ENCODE measurements at regions not wholly inside any gene's neighbourhood (a gene's known extent, or its start where the extent isn't known, plus 50 kb on each side); places are given as distances from the start of the nearest gene placed in this dataset.

DNA sequence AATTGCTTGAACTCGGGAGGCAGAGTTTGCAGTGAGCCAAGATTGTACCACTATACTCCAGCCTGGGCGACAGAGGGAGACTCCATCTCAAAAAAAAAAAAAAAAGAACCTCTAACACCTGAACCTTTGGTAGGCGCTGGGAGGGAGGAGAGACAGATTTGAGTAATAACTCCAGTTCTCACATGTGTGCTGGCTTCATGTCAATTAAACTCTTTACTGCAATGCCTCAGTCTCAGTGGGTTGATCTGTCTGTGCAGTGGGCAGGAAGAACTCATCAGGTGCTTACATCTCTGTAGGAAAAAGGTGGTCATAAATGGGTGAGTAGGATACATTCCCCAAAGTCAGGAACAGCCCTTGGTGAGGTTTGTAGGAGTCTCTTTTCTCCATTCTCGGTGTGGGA, 85.1 kb upstream of the ABCC4 start:
- Histone ChIP-seq H3K4me3 (no peak overlapping the region), H3K27ac (no peak overlapping the region), H3K4me2 (no peak overlapping the region), H3K4me1 (peaks cover 9% of the 10 kb centered on the region), H3K9me3 (peaks cover 5% of the 10 kb centered on the region; the same call in 2 of the 3 replicates)
- ChIA-PET CTCF (no interaction called here), POLR2A (no interaction called here)
- FAIRE-seq: no peak
- TF ChIP-seq TP53 (CRISPR knock-in tag; IDR thresholded peaks at IDR 0.05) (no peak), RCOR1 (IDR thresholded peaks at IDR 0.05; ENCODE audit: low read depth, low read length) (no peak), HDAC2 (IDR thresholded peaks at IDR 0.05) (no peak), ZSCAN20 (CRISPR knock-in tag; IDR thresholded peaks at IDR 0.05) (no peak), GATA3 (IDR thresholded peaks at IDR 0.05; ENCODE audit: borderline replicate concordance) (no peak), ESRRA (IDR thresholded peaks at IDR 0.05; ENCODE audit: borderline replicate concordance, low read length) (no peak), BHLHE40 (IDR thresholded peaks at IDR 0.05; ENCODE audit: low read depth, low read length) (no peak), CEBPB (IDR thresholded peaks at IDR 0.05) (no peak), CBX2 (IDR thresholded peaks at IDR 0.05; ENCODE audit: borderline replicate concordance, low read depth) (no peak), NFE2L2 (conservative IDR thresholded peaks at IDR 0.05; ENCODE audit: low read length) (no peak)
- TF ChIP-seq, protein P1, sequence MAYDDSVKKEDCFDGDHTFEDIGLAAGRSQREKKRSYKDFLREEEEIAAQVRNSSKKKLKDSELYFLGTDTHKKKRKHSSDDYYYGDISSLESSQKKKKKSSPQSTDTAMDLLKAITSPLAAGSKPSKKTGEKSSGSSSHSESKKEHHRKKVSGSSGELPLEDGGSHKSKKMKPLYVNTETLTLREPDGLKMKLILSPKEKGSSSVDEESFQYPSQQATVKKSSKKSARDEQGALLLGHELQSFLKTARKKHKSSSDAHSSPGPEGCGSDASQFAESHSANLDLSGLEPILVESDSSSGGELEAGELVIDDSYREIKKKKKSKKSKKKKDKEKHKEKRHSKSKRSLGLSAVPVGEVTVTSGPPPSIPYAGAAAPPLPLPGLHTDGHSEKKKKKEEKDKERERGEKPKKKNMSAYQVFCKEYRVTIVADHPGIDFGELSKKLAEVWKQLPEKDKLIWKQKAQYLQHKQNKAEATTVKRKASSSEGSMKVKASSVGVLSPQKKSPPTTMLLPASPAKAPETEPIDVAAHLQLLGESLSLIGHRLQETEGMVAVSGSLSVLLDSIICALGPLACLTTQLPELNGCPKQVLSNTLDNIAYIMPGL (CRISPR knock-in tag; IDR thresholded peaks at IDR 0.05; ENCODE audit: borderline replicate concordance): no peak
- TF ChIP-seq, protein P2, sequence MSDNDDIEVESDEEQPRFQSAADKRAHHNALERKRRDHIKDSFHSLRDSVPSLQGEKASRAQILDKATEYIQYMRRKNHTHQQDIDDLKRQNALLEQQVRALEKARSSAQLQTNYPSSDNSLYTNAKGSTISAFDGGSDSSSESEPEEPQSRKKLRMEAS (IDR thresholded peaks at IDR 0.05): no peak
- TF ChIP-seq, protein P3, sequence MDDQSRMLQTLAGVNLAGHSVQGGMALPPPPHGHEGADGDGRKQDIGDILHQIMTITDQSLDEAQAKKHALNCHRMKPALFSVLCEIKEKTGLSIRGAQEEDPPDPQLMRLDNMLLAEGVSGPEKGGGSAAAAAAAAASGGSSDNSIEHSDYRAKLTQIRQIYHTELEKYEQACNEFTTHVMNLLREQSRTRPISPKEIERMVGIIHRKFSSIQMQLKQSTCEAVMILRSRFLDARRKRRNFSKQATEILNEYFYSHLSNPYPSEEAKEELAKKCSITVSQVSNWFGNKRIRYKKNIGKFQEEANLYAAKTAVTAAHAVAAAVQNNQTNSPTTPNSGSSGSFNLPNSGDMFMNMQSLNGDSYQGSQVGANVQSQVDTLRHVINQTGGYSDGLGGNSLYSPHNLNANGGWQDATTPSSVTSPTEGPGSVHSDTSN (IDR thresholded peaks at IDR 0.05): no peak
- no peak for ATAC-seq
- no peak for DNase-seq (ENCODE audit: low read depth in 1 of 2, low spot score in 1 of 2)
- 97% methylated on average over 4 of the region's 4 CpGs for WGBS (ENCODE audit: missing lambda C conversion rate)

DNA sequence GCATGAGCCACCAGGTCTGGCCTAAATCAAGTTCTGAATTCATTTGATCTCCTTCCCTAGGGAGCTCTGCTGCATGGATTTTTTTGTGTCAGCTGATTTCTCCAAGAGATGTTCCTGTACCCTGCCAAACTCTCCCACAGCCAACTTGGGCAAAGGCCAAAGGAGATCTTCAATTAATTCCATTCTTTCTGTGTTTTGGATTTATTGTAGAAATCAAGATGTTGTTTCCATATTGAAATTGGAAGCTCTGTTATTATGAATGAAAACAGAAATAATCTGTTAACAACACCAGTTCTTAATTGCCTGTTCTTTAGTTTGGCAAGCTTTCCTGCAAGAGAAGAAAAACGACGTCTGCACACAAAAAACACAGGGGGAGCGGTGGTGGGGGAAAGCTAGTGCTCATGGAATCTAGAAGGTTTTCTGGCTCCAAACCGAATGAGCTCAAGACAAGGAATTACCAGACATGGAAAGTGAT, 86.5 kb upstream of the ABCC4 start:
- DNase-seq (ENCODE audit: low read depth in 1 of 2, low spot score in 1 of 2) (no peak), ATAC-seq (no peak), FAIRE-seq (no peak)
- 65% methylated on average over 4 of the region's 4 CpGs for WGBS (ENCODE audit: missing lambda C conversion rate)
- ChIA-PET CTCF (interaction anchor here (0.6 to 2.2 kb wide), 4 partner anchors 16 to 770 kb away, joined by 3 to 8 read pairs (median 6); no protein-coding TSS in a partner anchor), POLR2A (no interaction called here)
- H3K4me1 ChIP-seq: peaks cover 5% of the 10 kb centered on the region; the same call in 2 of the 3 replicates
- TF ChIP-seq, protein P1 (CRISPR knock-in tag; IDR thresholded peaks at IDR 0.05; ENCODE audit: borderline replicate concordance): no peak
- no peak for TF ChIP-seq EP300 (IDR thresholded peaks at IDR 0.05)
- TF ChIP-seq SMC3 (IDR thresholded peaks at IDR 0.05): no peak
- TF ChIP-seq NPAS2 (CRISPR knock-in tag; IDR thresholded peaks at IDR 0.05; ENCODE audit: borderline replicate concordance): no peak
- no peak for TF ChIP-seq SREBF2 (IDR thresholded peaks at IDR 0.05)
- no peak for TF ChIP-seq CBX2 (IDR thresholded peaks at IDR 0.05; ENCODE audit: borderline replicate concordance, low read depth)
- TF ChIP-seq KDM1A (IDR thresholded peaks at IDR 0.05; ENCODE audit: low read depth): no peak
- TF ChIP-seq, protein P4, sequence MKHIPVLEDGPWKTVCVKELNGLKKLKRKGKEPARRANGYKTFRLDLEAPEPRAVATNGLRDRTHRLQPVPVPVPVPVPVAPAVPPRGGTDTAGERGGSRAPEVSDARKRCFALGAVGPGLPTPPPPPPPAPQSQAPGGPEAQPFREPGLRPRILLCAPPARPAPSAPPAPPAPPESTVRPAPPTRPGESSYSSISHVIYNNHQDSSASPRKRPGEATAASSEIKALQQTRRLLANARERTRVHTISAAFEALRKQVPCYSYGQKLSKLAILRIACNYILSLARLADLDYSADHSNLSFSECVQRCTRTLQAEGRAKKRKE (CRISPR knock-in tag; IDR thresholded peaks at IDR 0.05; ENCODE audit: low read depth): no peak
- TF ChIP-seq HDAC2 (IDR thresholded peaks at IDR 0.05): no peak
- TF ChIP-seq GATA3 (IDR thresholded peaks at IDR 0.05; ENCODE audit: borderline replicate concordance): no peak
- TF ChIP-seq HEYL (CRISPR knock-in tag; IDR thresholded peaks at IDR 0.05): no peak
- no peak for TF ChIP-seq CEBPB (IDR thresholded peaks at IDR 0.05)
- no peak for TF ChIP-seq TFCP2L1 (CRISPR knock-in tag; IDR thresholded peaks at IDR 0.05)
- no peak for TF ChIP-seq NR3C1 (IDR thresholded peaks at IDR 0.05)
- TF ChIP-seq KDM5A (IDR thresholded peaks at IDR 0.05): no peak
- no peak for TF ChIP-seq FOXS1 (CRISPR knock-in tag; IDR thresholded peaks at IDR 0.05)
- no peak for TF ChIP-seq POLR2A (IDR thresholded peaks at IDR 0.05; ENCODE audit: low read length)
- H3K4me2 ChIP-seq: no peak overlapping the region
- H3K9me3 ChIP-seq: peaks cover 5% of the 10 kb centered on the region; the same call in 2 of the 3 replicates
- no peak overlapping the region for H3K4me3 ChIP-seq
- no peak overlapping the region for H3K27ac ChIP-seq

Data from A549 (cell line).